ENCODE measurements at regions not wholly inside any gene's neighbourhood (a gene's known extent, or its start where the extent isn't known, plus 50 kb on each side); places are given as distances from the start of the nearest gene placed in this dataset.

DNA sequence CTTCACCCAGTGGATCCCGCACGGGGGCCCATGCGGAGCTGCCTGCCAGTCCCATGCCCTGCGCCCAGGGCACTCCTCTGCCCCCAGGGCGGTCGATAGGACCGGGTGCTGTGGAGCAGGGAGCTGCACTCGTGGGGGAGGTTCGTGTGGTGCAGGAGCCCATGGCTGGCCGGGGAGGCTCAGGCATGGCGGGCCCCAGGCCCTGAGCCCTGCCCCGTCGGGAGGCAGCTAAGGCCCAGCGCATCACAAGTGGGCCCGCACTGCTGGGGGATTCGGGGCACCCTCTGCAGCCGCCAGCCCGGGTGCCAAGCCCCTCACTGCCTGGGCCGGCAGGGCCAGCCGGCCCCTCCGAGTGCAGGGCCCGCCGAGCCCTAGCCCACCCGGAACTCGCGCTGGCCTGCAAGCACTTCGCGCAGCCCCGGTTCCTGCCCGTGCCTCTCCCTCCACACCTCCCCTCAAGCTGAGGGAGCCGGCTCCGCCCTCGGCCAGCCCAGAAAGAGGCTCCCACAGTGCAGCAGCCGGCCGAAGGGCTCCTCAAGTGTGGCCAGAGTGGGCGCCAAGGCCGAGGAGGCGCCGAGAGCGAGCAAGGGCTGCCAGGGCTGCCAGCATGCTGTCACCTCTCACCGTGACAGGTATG is 221.1 kb upstream of the RORB start:
- no peak for TF ChIP-seq EZH2 (IDR thresholded peaks at IDR 0.05; ENCODE audit: borderline replicate concordance, low read depth, low read length, severe bottlenecking)
- TF ChIP-seq, protein P1, sequence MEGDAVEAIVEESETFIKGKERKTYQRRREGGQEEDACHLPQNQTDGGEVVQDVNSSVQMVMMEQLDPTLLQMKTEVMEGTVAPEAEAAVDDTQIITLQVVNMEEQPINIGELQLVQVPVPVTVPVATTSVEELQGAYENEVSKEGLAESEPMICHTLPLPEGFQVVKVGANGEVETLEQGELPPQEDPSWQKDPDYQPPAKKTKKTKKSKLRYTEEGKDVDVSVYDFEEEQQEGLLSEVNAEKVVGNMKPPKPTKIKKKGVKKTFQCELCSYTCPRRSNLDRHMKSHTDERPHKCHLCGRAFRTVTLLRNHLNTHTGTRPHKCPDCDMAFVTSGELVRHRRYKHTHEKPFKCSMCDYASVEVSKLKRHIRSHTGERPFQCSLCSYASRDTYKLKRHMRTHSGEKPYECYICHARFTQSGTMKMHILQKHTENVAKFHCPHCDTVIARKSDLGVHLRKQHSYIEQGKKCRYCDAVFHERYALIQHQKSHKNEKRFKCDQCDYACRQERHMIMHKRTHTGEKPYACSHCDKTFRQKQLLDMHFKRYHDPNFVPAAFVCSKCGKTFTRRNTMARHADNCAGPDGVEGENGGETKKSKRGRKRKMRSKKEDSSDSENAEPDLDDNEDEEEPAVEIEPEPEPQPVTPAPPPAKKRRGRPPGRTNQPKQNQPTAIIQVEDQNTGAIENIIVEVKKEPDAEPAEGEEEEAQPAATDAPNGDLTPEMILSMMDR (IDR thresholded peaks at IDR 0.05; ENCODE audit: borderline replicate concordance, extremely low read depth, low read length, poor library complexity, severe bottlenecking) = no peak
